Hepatic stellate cell (primary cell): ENCODE measurements at regions not wholly inside any gene's neighbourhood (a gene's known extent, or its start where the extent isn't known, plus 50 kb on each side); places are given as distances from the start of the nearest gene placed in this dataset.
"Not testable (repeated sequence)": the region's sequence is repeated elsewhere in the genome, so short reads cannot be mapped to it uniquely, and the experiment has no call there.

Source experiments
- DNase-seq: peaks from one replicate; pipeline ENCODE4 v3.0.0; 2011; ENCODE audit warnings: low spot score

DNA sequence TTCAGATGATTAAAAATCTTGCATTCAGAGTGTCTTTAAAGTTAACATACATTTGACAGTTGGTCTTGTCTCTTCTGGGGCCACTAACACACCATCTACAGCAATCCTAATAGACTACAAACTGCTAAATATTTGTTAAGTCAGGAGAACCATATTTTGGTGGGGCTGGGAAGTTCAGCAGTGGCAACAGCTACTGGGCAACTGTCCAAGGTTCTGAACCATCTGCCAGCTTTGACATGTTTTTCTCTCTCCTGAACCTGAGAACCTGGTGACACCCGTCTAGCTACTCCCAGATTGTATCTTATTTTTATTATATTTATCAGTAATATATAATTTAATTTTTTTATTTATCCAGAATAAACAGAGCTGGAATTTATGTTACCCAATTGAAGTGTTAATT lies 199.0 kb upstream of the DPYD start:
- no peak for DNase-seq

- DNase-seq: no peak
Measured at GRCh38 chr1:98113811-98114210, 193.0 kb upstream of the DPYD start.

DNA sequence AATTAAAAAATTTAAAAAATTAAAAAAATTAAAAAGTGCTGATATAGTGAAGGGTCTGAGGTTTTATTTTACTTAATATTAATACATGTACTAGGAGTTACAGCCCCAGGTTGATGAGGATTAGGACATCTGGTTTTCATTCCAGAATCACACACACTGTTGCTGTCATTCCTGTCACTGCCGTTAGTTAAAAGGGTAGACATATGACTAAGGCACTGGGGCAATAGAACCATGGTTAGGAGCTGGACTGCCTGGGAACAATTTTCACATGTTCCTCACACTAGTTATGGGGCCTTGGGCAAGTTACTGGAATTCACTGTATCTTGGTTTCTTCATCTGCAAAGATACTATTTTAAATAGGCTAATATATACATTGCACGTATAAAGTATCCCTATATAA lies 191.8 kb upstream of the DPYD start:
- DNase-seq: no peak

DNA sequence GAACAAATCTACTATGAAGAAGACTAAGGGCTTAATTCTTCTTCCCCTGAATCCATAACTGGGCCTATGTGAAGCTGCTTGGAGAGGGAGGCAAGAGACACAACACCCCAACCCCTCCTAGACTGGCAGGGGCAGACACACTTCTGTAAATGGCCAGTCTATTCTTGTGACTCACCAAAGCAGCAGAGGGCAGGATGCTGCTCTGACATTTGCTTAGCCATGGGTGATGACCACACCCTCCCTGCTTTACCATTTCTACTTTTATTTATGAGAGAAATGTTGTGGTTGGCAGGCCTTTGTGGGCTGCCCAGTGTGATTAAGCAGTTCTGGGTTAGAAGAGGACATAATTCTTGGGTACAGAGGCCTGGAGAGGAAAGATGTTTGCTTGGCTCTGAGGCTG lies 189.8 kb upstream of the DPYD start:
- no peak for DNase-seq

DNA sequence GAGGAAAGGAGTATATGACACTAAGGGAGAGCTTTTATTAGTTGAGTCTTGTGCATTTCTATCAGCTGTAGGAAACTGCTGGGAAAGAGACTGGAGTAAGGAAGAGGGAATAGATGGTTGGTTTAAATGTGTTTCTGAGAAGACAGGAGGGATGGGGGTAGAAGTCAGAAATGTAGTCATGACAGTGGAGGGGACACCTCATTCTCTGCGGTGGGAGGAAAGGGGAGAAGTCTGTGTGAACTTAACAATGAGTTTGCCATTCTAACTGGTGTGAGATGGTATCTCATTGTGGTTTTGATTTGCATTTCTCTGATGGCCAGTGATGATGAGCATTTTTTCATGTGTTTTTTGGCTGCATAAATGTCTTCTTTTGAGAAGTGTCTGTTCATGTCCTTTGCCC lies 187.5 kb upstream of the DPYD start:
- DNase-seq: not testable (repeated sequence)

- no peak for DNase-seq
Measured at GRCh38 chr1:98107256-98107655, 186.4 kb upstream of the DPYD start.

- no peak for DNase-seq
Measured at GRCh38 chr1:98104289-98104688, 183.5 kb upstream of the DPYD start.

GRCh38 chr1:98103617-98104285 lies 182.9 kb upstream of the DPYD start:
- no peak for DNase-seq

DNA sequence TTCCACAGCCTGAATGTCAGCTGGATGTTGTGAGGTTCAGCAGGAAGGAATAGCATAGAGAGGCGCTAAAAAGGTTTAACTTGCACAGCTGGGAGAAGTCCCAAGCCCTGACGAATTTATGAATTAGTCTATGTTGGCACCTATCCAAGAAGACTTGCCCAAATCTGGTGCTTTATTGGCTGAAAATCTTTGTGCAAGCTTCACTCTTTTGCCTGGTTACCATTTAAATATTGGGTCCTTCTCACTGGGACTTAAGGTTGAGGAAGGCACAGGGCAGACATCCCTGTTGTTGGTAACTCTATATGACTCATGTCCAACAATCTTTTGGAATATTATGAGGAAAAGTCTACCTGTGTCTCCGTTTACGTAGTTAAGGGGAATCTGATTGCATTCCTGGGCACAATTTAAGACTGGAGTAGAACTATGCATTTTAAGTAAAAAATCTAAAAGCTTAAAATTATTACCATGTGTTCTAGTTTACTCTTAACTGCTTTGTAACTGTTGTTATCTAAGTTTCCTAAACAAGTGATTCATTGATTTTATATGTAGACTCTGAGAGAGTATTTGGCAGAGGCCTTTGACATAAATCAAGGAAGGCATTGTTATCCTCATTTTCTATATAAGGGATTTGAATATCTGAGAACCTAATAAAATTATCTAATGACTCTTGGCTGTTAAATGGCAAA lies 181.7 kb upstream of the DPYD start:
- no peak for DNase-seq

- DNase-seq: no peak
Measured at GRCh38 chr1:98101364-98101763, 180.5 kb upstream of the DPYD start.

- no peak for DNase-seq
Measured at GRCh38 chr1:98099501-98099900, 178.7 kb upstream of the DPYD start.

DNA sequence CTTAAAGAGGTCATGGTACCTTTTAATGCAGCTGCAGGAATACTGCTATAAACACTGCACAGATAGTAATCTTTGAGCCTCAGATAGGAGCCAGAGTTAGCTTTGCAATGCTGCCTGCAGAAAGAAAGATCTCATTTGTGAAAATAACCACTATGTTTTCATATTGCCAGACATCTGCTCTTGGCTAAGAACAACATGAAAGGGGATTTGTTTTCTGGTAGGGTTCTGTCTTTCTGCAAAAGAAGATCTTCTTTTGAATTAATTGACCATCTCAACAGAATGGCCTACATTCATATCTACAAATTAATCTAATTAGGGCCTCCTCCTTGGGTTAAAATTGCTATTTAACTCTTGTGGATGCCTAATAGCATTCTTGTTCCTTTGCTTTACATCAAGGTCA lies 177.6 kb upstream of the DPYD start:
- DNase-seq: no peak

- DNase-seq: no peak
Measured at GRCh38 chr1:98090351-98090750, 169.5 kb upstream of the DPYD start.

- no peak for DNase-seq
Measured at GRCh38 chr1:98088381-98088780, 167.5 kb upstream of the DPYD start.

DNA sequence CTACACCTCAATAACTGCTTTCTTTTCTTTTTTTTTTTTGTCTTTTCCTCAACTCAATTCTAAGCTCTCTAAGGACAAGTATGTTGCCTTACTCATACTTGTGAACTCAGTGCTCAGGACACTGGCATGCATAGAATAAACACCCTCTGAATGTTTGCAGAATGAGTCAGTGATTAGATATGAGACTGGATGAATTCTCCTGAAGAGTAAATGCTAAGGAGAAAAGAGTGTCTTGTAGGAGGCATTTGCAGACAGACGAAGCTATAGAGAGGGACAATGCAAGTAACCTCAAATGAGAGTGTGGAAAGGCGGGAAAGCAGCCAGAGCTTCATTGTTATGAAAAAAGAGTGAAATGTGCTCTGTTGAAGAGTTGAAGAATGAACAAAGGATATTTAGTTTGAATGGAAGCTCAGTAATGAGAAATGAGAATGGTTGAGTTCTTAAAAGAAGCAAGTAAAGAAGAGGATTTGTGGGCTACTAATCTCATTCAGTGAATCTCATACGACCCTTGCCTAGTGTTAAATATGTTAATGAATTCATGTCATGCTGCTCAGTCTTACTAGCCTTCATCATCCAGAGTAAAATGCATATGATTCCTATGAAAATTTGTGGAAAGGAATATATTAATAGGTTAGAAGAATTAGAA lies 166.1 kb upstream of the DPYD start:
- peak; percentile 33 for DNase-seq

GRCh38 chr1:98086156-98086555 lies 165.3 kb upstream of the DPYD start:
- DNase-seq: no peak

- no peak for DNase-seq
Measured at GRCh38 chr1:98084188-98084587, 163.4 kb upstream of the DPYD start.

DNA sequence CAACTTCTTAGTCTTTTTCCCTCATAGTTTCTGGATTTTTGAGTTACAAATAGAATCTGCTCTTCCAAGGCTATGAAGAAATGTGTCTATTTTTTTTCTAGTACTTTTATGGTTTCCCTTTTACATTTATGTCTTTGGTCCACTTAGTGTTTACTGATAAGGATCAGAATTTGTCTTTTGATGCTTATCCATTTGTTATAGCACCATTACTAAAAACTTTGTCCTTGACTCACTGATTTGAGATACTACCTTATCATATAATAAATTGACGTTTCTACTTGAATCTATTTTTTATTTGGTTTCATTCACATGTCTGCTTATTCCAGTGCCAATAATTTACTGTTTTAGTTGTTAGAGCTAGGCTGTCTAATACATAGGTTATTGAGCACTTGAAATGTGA lies 161.1 kb upstream of the DPYD start:
- no peak for DNase-seq

- no peak for DNase-seq
Measured at GRCh38 chr1:98078596-98078995, 157.8 kb upstream of the DPYD start.

DNA sequence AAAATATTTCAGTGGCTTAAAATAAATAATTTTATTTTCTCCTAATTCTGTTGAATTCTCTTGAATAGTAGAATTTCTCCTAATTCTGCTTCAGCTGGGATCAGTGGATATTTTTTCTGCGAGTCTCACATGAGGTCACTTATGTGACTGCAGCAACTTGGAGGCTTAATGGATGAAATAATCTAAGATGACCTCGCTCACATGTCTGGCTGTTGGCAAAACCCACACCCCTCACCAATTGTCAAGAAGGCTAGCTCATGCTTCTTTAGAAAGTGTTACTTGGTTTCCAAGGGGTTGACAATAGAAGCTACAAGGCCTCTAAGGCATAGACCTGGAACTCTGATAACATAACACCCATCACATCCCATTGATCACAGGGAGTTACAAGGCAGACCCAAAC lies 156.9 kb upstream of the DPYD start:
- DNase-seq: no peak

GRCh38 chr1:98075626-98076025 lies 154.8 kb upstream of the DPYD start:
- no peak for DNase-seq

DNA sequence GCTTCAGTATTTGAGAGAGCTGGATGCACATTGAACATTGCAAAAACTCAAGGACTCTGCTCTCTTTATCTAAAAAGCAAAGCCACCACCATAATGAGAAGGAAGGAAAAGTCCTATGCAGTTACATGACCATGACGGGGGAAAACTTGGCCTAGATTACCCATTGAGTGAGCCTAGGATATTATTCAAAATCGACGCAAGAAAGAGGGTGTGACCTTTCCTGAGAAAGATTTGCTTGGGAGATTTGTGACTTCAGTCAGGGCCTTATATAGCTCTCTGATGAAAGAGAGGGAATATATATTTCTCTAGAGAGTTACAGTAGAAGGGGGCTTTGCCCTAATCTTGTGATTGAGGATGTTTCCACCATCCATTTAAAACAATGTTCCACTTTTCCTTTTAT lies 153.0 kb upstream of the DPYD start:
- DNase-seq: no peak

GRCh38 chr1:98073106-98073505 lies 152.3 kb upstream of the DPYD start:
- no peak for DNase-seq

DNA sequence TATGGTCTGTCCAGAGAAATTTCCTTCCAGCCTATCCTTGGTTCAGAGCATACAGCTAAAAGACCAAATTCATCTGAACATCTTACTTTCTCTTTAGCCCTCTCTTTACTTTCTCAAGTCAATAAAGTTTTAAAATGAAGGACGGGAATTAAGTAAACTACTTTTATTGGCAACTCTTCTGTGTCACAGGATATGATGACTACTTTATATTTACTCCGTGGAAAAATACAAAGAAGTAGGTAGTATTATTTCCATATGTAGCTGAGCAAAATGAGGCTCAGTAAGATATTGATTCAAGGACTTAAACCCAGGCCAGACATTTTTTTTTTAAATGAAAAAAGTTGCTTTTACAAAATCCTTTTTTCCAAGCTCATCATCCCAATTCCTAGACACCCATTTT lies 151.2 kb upstream of the DPYD start:
- no peak for DNase-seq
